SK-N-SH (cell line): ENCODE measurements at regions not wholly inside any gene's neighbourhood (a gene's known extent, or its start where the extent isn't known, plus 50 kb on each side); places are given as distances from the start of the nearest gene placed in this dataset.

Experiments
- CTCF ChIA-PET: fragments of 300-600, 350-600 bp; formaldehyde crosslinking; extraction: SDS; loops from one replicate; lab custom pipeline; 2021; lab: Yijun Ruan, JAX
- POLR2A ChIA-PET: fragments of 350-600 bp; sonication (Branson Sonifier 250); formaldehyde crosslinking; extraction: SDS; loops from one replicate; lab custom pipeline; 2020; ENCODE audit warnings: antibody characterized with exemption, inconsistent platforms; lab: Yijun Ruan, JAX
- DNase-seq: peaks from one replicate; pipeline ENCODE4 v3.0.0; 2012
- H2AFZ ChIP-seq: fragments of 200-600 bp; sonication (generic); 2 replicates; pipeline ENCODE4 v1.8.1; 2016; ENCODE audit warnings: antibody characterized with exemption, mild to moderate bottlenecking, low read depth
- H3F3A ChIP-seq: fragments of 200-600 bp; sonication (generic); replicated peaks from 2 replicates; pipeline ENCODE3; 2016; ENCODE audit warnings: antibody characterized with exemption, mild to moderate bottlenecking; ENCODE audit not compliant: insufficient read depth
- H3K27ac ChIP-seq, 2 experiments: fragments of 200-500 bp in 1 of 2; fragments of 200-600 bp in 1 of 2; sonication (Bioruptor generic) in 1 of 2; sonication (generic), shearing (Covaris generic) in 1 of 2; 2 replicates each; pipeline versions ENCODE4 v1.5.1 to v1.6.1; 2014 to 2016; ENCODE audit warnings: low read depth in 2 of 2, inconsistent platforms in 1 of 2, low read length in 1 of 2, mild to moderate bottlenecking in 1 of 2, mixed read lengths in 1 of 2
- H3K27me3 ChIP-seq: fragments of 200-600 bp; sonication (generic), shearing (Covaris generic); 2 replicates; pipeline ENCODE4 v1.6.1; 2016; ENCODE audit warnings: mixed run types; ENCODE audit not compliant: insufficient read depth
- H3K36me3 ChIP-seq, 2 experiments: fragments of 200-500 bp in 1 of 2; fragments of 200-600 bp in 1 of 2; sonication (Bioruptor generic) in 1 of 2; sonication (generic) in 1 of 2; replicated peaks in 1 of 2; 2 replicates each; pipeline versions ENCODE3 to v1.5.1; 2014 to 2016; ENCODE audit warnings: low read length in 1 of 2, mild to moderate bottlenecking in 1 of 2; ENCODE audit not compliant: insufficient read depth in 2 of 2, control insufficient read depth in 1 of 2
- H3K4me1 ChIP-seq, 2 experiments: fragments of 200-500 bp in 1 of 2; fragments of 200-600 bp in 1 of 2; sonication (Bioruptor generic) in 1 of 2; sonication (generic), shearing (Covaris generic) in 1 of 2; 2 replicates each; pipeline versions ENCODE4 v1.5.1 to v1.6.1; 2014 to 2016; ENCODE audit warnings: low read depth in 1 of 2, low read length in 1 of 2, mixed run types in 1 of 2; ENCODE audit not compliant: insufficient read depth in 2 of 2, control insufficient read depth in 1 of 2
- H3K4me2 ChIP-seq: fragments of 200-600 bp; sonication (generic), shearing (Covaris generic); 2 replicates; pipeline ENCODE4 v1.6.1; 2017; ENCODE audit warnings: mixed run types
- H3K4me3 ChIP-seq, 2 experiments: fragments of 200-500 bp in 1 of 2; fragments of 200-600 bp in 1 of 2; sonication (Bioruptor generic) in 1 of 2; sonication (generic), shearing (Covaris generic) in 1 of 2; 2 replicates each; pipeline versions ENCODE4 v1.5.1 to v1.8.1; 2014 to 2016; ENCODE audit warnings: low read depth in 2 of 2, inconsistent platforms in 1 of 2, low read length in 1 of 2, mild to moderate bottlenecking in 1 of 2, mixed read lengths in 1 of 2, moderate library complexity in 1 of 2
- H3K79me2 ChIP-seq: fragments of 200-600 bp; sonication (generic); 2 replicates; pipeline ENCODE4 v1.8.1; 2017; ENCODE audit warnings: mild to moderate bottlenecking; ENCODE audit not compliant: insufficient read depth
- H3K9ac ChIP-seq: fragments of 200-600 bp; sonication (generic); 2 replicates; pipeline ENCODE4 v1.6.1; 2017; ENCODE audit warnings: mixed run types
- H3K9me2 ChIP-seq: fragments of 200-600 bp; sonication (generic); 2 replicates; pipeline ENCODE4 v1.6.1; 2017; ENCODE audit warnings: mixed run types
- H3K9me3 ChIP-seq: fragments of 200-600 bp; sonication (generic); 2 replicates; pipeline ENCODE4 v1.6.1; 2017; ENCODE audit warnings: mixed run types, mild to moderate bottlenecking, moderate library complexity
- H4K20me1 ChIP-seq: fragments of 200-600 bp; sonication (generic); 2 replicates; pipeline ENCODE4 v1.6.1; 2017; ENCODE audit warnings: mild to moderate bottlenecking, mixed run types; ENCODE audit not compliant: insufficient read depth
- CHD2 ChIP-seq: fragments of 150-350 bp; IDR thresholded peaks from 2 replicates; pipeline ENCODE4 v1.6.1; 2018; ENCODE audit warnings: low read length; ENCODE audit not compliant: partially characterized antibody
- GATA2 ChIP-seq: sonication (generic); formaldehyde crosslinking; IDR thresholded peaks from 2 replicates; pipeline ENCODE4 v1.5.0; 2020; ENCODE audit warnings: mild to moderate bottlenecking, missing genetic modification reagents
- MEF2A ChIP-seq: IDR thresholded peaks from 2 replicates; pipeline ENCODE4 v1.4.0; 2012; ENCODE audit warnings: low read depth, borderline replicate concordance
- POLR2AphosphoS5 ChIP-seq: IDR thresholded peaks from 2 replicates; pipeline ENCODE4 v1.6.1; 2012; ENCODE audit warnings: low read depth, low read length
- RCOR1 ChIP-seq: fragments of 150-350 bp; IDR thresholded peaks from 2 replicates; pipeline ENCODE4 v1.6.1; 2017; ENCODE audit warnings: antibody characterized with exemption, low read length
- SMC3 ChIP-seq: IDR thresholded peaks from 2 replicates; pipeline ENCODE4 v1.6.1; 2012; ENCODE audit warnings: low read depth, low read length, improper control_type of control experiment
- YY1 ChIP-seq: IDR thresholded peaks from 2 replicates; pipeline ENCODE4 v1.4.0; 2012; ENCODE audit warnings: low read depth, mild to moderate bottlenecking
- WGBS: methylation state at CpG from one replicate; pipeline ENCODE4 v1.1.6; 2017; ENCODE audit warnings: low lambda C conversion rate; 5-methylcytosine and 5-hydroxymethylcytosine counted together
- TF ChIP-seq, protein P1 (sequence below): IDR thresholded peaks from 2 replicates; pipeline ENCODE4; 2012
- TF ChIP-seq, protein P2 (sequence below): fragments of 150-350 bp; IDR thresholded peaks from 2 replicates; pipeline ENCODE4 v1.6.1; 2016; ENCODE audit warnings: mild to moderate bottlenecking, low read depth, low read length
- TF ChIP-seq, protein P3 (sequence below): fragments of 150-350 bp; IDR thresholded peaks from 2 replicates; pipeline ENCODE4 v1.6.1; 2017; ENCODE audit warnings: antibody characterized with exemption, low read length, low read depth, borderline replicate concordance
- TF ChIP-seq, protein P4 (sequence below): fragments of 200-600 bp; sonication (generic); IDR thresholded peaks from 2 replicates; pipeline ENCODE4 v1.6.1; 2017; ENCODE audit warnings: antibody characterized with exemption, mild to moderate bottlenecking, moderate library complexity

DNA sequence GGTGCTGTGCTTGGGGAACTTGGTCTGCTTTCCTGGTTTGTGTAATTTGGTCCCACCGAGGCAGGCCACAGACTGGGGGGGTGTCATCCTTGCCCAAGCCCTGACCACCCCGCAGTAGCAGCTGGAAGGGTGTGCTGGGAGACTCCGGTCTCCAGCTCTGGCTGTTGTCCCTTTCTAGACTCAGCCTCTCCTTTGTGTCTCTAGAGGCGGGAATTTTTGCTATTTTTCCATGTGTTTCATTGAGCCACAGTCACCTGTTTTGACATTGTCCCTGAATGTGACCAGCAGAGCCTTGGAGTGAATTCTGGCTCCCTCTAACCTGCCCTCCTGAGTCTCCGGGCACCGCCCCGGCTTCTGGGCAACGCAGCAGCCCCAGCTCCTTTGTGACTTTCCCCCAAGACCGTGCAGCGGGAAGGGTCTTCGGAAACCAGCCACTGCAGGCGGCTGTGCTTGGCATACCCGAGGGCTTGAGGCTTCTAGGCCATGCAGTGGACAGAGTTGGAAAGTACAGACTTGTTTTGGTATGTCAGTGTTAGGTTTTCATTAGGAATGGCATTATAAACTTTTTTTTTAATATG, 98.6 kb downstream of the TNFAIP2 start:
- Histone ChIP-seq H3K9ac (no peak overlapping the region), H3F3A (no peaks in the 10 kb centered on the region), H4K20me1 (no peaks in the 10 kb centered on the region), H3K36me3 (no peaks in the 10 kb centered on the region), H3K27me3 (no peaks in the 10 kb centered on the region), H3K9me3 (no peaks in the 10 kb centered on the region), H3K27ac (no peak overlapping the region), H2AFZ (no peak overlapping the region), H3K4me3 (no peak overlapping the region), H3K9me2 (no peaks in the 10 kb centered on the region), H3K4me1 (no peaks in the 10 kb centered on the region), H3K79me2 (no peaks in the 10 kb centered on the region), H3K4me2 (no peak overlapping the region)
- no peak for DNase-seq
- TF ChIP-seq, protein P1, sequence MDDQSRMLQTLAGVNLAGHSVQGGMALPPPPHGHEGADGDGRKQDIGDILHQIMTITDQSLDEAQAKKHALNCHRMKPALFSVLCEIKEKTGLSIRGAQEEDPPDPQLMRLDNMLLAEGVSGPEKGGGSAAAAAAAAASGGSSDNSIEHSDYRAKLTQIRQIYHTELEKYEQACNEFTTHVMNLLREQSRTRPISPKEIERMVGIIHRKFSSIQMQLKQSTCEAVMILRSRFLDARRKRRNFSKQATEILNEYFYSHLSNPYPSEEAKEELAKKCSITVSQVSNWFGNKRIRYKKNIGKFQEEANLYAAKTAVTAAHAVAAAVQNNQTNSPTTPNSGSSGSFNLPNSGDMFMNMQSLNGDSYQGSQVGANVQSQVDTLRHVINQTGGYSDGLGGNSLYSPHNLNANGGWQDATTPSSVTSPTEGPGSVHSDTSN: no peak
- no peak for TF ChIP-seq YY1
- no peak for TF ChIP-seq MEF2A
- TF ChIP-seq CHD2: no peak
- no peak for TF ChIP-seq GATA2 (CRISPR knock-in tag)
- TF ChIP-seq, protein P2, sequence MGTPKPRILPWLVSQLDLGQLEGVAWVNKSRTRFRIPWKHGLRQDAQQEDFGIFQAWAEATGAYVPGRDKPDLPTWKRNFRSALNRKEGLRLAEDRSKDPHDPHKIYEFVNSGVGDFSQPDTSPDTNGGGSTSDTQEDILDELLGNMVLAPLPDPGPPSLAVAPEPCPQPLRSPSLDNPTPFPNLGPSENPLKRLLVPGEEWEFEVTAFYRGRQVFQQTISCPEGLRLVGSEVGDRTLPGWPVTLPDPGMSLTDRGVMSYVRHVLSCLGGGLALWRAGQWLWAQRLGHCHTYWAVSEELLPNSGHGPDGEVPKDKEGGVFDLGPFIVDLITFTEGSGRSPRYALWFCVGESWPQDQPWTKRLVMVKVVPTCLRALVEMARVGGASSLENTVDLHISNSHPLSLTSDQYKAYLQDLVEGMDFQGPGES: no peak
- TF ChIP-seq RCOR1: no peak
- TF ChIP-seq, protein P3, sequence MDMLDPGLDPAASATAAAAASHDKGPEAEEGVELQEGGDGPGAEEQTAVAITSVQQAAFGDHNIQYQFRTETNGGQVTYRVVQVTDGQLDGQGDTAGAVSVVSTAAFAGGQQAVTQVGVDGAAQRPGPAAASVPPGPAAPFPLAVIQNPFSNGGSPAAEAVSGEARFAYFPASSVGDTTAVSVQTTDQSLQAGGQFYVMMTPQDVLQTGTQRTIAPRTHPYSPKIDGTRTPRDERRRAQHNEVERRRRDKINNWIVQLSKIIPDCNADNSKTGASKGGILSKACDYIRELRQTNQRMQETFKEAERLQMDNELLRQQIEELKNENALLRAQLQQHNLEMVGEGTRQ: no peak
- TF ChIP-seq, protein P4, sequence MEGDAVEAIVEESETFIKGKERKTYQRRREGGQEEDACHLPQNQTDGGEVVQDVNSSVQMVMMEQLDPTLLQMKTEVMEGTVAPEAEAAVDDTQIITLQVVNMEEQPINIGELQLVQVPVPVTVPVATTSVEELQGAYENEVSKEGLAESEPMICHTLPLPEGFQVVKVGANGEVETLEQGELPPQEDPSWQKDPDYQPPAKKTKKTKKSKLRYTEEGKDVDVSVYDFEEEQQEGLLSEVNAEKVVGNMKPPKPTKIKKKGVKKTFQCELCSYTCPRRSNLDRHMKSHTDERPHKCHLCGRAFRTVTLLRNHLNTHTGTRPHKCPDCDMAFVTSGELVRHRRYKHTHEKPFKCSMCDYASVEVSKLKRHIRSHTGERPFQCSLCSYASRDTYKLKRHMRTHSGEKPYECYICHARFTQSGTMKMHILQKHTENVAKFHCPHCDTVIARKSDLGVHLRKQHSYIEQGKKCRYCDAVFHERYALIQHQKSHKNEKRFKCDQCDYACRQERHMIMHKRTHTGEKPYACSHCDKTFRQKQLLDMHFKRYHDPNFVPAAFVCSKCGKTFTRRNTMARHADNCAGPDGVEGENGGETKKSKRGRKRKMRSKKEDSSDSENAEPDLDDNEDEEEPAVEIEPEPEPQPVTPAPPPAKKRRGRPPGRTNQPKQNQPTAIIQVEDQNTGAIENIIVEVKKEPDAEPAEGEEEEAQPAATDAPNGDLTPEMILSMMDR: no peak
- no peak for TF ChIP-seq POLR2AphosphoS5
- TF ChIP-seq SMC3: no peak
- POLR2A ChIA-PET: no interaction called here
- CTCF ChIA-PET: interaction anchor here (1.4 kb wide), 1 partner anchor 37 kb away, joined by 3 read pairs; no protein-coding TSS in a partner anchor
- 81% methylated on average over 4 of the region's 13 CpGs for WGBS
